ENCODE measurements at regions not wholly inside any gene's neighbourhood (a gene's known extent, or its start where the extent isn't known, plus 50 kb on each side); places are given as distances from the start of the nearest gene placed in this dataset.
"Not testable (repeated sequence)": the region's sequence is repeated elsewhere in the genome, so short reads cannot be mapped to it uniquely, and the experiment has no call there.

DNA sequence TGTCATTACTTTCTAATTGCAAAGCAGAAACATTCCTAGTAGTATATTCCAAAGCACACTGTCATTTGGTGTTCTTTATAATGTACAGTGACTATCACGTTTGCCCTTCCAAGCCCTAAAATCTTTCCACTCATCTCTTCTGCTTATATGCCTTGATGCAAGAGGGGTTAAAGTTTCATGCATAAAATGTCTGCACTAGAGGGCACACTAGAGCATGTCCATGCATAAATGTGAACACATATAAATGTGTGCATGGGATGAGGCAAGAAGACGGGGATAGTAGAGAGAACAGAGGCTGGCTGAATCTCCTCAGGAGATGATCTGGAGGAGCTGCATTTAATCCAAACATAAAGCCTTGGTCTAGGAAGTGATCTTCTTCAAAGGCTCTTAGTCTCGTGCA is 352.8 kb downstream of the BCL2L11 start:
- DNase-seq (ENCODE audit: insufficient read length, low spot score): not testable (repeated sequence)
- peak; percentile 73 for FAIRE-seq

- not testable (repeated sequence) for DNase-seq (ENCODE audit: insufficient read length, low spot score); FAIRE-seq
These were observed 353.5 kb downstream of the BCL2L11 start for GRCh38 chr2:111474198-111474705.

GRCh38 chr2:111478335-111478734 is 357.6 kb downstream of the BCL2L11 start:
- FAIRE-seq: not testable (repeated sequence)

DNA sequence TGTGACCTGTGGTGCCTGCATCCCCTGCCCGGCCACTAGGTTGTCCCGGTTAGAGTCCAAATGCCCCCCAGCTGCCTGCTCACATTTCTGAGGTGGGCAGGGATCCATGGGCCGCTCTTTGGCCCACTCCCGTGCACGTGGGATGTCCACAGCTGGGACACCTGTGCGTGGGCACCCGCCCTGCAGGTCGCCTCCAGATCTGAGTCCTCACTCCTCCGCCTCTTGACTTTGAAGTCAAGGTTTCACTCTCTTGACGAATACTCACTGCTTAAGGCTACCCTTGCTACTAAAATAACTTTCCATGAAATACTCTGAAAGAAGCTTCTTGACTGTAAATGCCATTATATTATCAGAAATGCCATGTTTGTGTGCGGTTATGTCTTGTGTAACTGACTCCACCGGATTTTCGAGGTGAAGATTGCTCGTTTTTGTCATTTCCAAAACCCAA is 358.2 kb downstream of the BCL2L11 start:
- FAIRE-seq: peak; percentile 40
- not testable (repeated sequence) for DNase-seq (ENCODE audit: insufficient read length, low spot score)

More at GRCh38 chr2:111478335-111478734, 357.6 kb downstream of the BCL2L11 start:
- not testable (repeated sequence) for DNase-seq (ENCODE audit: insufficient read length, low spot score)

DNA sequence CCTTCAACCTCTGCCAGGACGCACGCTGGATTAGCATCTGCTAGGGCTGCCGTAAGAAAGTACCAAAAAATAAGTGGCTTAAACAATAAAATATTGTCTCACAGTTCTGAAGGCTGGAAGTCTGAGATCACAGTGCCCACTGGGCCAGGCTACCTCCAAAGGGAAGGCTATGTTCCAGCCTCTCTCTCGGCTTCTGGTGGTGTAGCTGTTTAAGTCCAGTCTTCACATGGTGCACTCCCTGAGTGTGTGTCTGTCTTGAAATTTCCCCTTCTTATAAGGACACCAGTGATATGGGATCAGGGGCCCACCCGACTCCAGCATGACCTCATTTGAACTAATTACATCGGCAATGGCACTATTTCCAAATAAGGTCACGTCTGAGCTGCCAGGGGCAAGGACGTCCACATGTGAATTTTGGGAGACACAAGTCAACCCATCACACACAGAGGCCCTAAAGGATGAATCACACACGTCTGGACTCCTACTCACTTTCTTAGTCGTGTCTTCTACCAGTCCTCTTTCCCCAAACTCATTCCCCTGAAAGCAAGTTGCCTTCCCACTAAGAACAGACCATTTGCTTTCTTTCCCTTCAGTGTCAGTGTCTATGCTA is 359.4 kb downstream of the BCL2L11 start:
- FAIRE-seq; DNase-seq (ENCODE audit: insufficient read length, low spot score): not testable (repeated sequence)

- not testable (repeated sequence) for DNase-seq (ENCODE audit: insufficient read length, low spot score); FAIRE-seq
These were observed 359.9 kb downstream of the BCL2L11 start for GRCh38 chr2:111480633-111481032.

- not testable (repeated sequence) for DNase-seq (ENCODE audit: insufficient read length, low spot score); FAIRE-seq
These were observed 360.5 kb downstream of the BCL2L11 start for GRCh38 chr2:111481219-111481618.

DNA sequence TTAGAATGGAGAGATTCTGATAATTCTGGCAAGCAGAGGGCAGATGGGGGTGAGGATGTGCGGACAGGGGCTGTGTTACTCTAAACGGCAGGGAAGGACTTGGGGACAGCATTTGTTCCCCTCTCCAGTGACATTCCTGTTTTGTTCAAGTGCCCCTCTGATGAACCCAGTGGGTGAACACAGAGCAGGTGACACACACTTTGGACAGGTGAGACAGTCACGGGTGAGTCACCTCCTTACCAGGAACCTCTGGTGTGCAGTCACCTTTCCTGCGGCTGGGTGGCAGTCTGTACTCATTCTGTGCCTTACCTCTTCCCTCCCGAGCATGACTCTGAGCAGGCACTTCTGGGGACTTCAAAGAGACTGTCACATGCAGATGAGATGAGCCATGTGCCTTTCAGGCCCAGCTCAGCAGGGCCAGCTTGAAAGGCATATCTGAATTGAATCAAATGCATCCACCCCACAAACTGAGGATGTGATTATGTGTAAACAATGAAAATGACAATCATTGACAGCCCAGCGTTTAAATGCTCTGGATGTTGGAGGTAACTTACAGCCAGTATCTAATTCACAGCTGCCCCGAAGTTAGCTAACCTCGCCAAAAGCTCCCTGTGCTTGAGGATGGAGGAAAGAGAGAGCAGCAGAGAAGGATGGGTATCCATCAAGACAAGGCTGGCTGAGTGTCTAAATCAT is 362.4 kb downstream of the BCL2L11 start:
- FAIRE-seq: peak; percentile 59

DNA sequence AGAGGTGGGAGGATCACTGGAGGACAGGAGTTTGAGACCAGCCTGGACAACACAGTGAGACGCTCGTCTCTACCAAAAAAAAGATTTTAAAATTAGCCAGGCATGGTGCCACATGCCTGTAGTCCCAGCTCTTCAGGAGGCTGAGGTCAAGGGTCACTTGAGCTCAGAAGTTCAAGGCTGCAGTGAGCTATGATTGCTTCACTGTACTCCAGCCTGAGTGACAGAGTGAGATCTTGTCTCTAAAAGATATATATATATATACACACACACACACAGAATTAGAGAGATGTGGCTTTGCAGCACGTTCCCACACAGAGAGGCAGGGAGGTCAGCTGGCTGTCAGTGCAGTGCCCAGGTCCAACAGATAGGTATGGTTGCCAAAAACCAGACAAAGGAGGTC is 363.4 kb downstream of the BCL2L11 start:
- DNase-seq (ENCODE audit: insufficient read length, low spot score); FAIRE-seq: not testable (repeated sequence)

More for the DNA sequence above, 362.4 kb downstream of the BCL2L11 start:
- DNase-seq (ENCODE audit: insufficient read length, low spot score): not testable (repeated sequence)

DNA sequence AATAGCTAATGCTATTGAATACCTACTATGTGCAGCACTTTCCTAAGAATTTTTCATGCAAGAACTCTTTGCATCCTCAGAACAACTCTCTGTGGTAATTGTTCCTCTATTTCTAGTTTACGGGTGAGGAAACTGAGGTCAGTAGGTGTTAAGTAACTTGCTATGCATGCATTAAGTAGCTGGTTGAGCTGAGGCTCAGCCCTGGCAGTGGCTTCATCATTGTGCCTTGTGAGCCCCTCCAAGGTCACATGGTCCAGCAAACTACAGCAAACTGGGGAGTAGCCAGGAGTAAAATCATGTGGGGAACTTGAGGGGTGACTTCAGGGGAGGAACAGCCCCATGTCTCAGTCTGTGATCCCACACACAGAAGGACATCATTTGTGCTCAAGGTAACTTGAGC is 365.2 kb downstream of the BCL2L11 start:
- DNase-seq (ENCODE audit: insufficient read length, low spot score); FAIRE-seq: not testable (repeated sequence)

- FAIRE-seq; DNase-seq (ENCODE audit: insufficient read length, low spot score): not testable (repeated sequence)
These were observed 367.7 kb downstream of the BCL2L11 start for GRCh38 chr2:111488451-111488850.

GRCh38 chr2:111489460-111489859 is 368.7 kb downstream of the BCL2L11 start:
- DNase-seq (ENCODE audit: insufficient read length, low spot score); FAIRE-seq: not testable (repeated sequence)

DNA sequence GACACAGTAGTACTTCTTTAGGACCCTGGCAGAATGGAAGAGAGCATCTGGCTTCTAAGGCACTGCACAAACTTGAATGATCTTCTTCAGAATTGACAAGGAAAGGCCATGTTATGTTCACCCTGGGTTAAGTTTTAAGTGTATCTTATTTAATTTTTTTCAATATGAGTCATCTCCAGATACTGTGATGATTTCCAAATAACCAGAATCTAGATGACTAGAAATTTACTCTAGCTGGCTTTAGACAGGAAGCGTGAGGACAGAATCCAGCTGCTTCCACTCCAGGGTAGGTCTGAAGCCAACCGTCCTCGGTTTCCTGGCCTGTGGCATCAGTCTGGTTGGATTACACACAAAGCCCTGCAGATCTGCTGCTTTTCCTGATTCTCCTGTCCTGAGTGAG is 370.5 kb downstream of the BCL2L11 start:
- DNase-seq (ENCODE audit: insufficient read length, low spot score); FAIRE-seq: not testable (repeated sequence)

GRCh38 chr2:111491614-111492013 is 370.9 kb downstream of the BCL2L11 start:
- FAIRE-seq; DNase-seq (ENCODE audit: insufficient read length, low spot score): not testable (repeated sequence)

GRCh38 chr2:111492995-111493719 is 372.4 kb downstream of the BCL2L11 start:
- FAIRE-seq; DNase-seq (ENCODE audit: insufficient read length, low spot score): not testable (repeated sequence)

DNA sequence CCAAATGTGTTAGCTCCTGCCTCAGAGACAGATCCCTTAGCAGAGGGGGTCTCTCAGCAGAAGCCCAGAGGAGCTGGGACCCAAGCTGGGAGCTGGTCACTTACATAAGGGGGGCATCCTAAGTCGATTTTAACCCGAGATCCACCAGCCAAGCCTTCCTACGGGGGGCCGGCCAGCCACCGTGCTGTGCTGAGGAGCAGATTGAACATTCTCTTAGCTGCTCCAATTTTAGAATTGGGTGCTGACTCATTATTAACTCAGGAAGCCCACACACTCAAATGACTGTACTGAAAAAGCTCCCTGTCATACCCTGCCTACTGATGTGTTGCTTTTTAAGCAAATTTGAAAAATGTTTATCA is 373.0 kb downstream of the BCL2L11 start:
- not testable (repeated sequence) for FAIRE-seq

GRCh38 chr2:111494288-111494980 is 373.7 kb downstream of the BCL2L11 start:
- not testable (repeated sequence) for FAIRE-seq; DNase-seq (ENCODE audit: insufficient read length, low spot score)

More for the DNA sequence above, 373.0 kb downstream of the BCL2L11 start:
- not testable (repeated sequence) for DNase-seq (ENCODE audit: insufficient read length, low spot score)

- not testable (repeated sequence) for DNase-seq (ENCODE audit: insufficient read length, low spot score); FAIRE-seq
These were observed 374.2 kb downstream of the BCL2L11 start for GRCh38 chr2:111494981-111495315.

- not testable (repeated sequence) for FAIRE-seq; DNase-seq (ENCODE audit: insufficient read length, low spot score)
These were observed 374.9 kb downstream of the BCL2L11 start for GRCh38 chr2:111495636-111496035.

- FAIRE-seq; DNase-seq (ENCODE audit: insufficient read length, low spot score): not testable (repeated sequence)
These were observed 375.5 kb downstream of the BCL2L11 start for GRCh38 chr2:111496176-111496575.

All from GM12891 (cell line).